GM21390 (cell line): ENCODE measurements at regions not wholly inside any gene's neighbourhood (a gene's known extent, or its start where the extent isn't known, plus 50 kb on each side); places are given as distances from the start of the nearest gene placed in this dataset.

Source experiments
- ATAC-seq: cut with Tn5 transposase; IDR thresholded peaks from one replicate; pipeline ENCODE4 v1.9.1; 2021; ENCODE audit not compliant: unreplicated experiment

DNA sequence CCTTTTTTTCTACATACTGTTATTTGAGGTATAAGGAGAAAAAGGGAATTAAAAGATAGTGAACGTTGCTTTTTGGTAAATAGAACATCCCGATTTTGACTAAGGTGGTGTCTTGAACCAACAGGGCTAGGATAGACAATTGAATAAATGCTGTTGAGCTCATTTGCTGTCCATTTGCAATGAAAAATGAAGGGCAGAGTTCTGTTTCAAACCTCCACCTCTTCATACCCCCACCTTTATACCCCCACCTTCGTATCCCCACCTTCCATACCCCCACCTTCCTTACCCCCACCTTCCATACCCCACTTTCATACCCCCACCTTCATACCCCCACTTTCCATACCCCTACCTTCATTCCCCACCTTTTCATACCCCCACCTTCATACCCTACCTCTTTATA lies 93.4 kb upstream of the NAA20 start:
- no peak for ATAC-seq

DNA sequence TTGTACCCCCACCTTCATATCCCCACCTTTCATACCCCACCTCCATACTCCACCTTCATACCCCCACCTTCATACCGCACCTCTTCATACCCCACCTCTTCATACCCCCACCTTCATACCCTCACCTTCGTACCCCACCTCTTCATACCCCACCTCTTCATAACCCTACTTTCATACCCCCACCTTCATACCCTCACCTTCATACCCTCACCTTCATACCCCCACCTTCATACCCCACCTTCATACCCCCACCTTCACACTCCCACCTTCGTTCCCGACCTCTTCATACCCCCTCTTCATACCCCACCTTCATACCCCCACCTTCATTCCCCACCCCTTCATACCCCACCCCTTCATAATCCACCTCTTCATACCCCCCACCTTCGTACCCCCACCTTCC lies 92.9 kb upstream of the NAA20 start:
- no peak for ATAC-seq

DNA sequence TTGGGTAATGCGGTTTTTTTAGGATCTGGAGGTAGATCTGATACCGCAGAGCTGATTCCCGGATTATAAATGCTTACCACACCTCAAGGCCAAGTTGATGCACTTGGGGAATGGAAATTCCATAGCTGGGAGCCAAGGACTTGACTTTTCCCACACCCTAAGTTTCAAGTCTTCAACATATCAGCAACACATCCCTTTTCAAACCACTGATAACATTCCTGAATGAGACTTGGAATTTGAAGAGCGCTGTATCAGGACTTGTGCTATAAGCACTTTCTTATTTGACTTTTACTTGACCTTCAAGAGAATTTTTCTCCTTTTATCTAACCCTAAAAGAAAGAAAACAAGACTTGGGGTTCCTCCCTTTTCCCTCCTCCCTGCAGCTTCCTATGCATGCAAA lies 90.6 kb upstream of the NAA20 start:
- no peak for ATAC-seq

DNA sequence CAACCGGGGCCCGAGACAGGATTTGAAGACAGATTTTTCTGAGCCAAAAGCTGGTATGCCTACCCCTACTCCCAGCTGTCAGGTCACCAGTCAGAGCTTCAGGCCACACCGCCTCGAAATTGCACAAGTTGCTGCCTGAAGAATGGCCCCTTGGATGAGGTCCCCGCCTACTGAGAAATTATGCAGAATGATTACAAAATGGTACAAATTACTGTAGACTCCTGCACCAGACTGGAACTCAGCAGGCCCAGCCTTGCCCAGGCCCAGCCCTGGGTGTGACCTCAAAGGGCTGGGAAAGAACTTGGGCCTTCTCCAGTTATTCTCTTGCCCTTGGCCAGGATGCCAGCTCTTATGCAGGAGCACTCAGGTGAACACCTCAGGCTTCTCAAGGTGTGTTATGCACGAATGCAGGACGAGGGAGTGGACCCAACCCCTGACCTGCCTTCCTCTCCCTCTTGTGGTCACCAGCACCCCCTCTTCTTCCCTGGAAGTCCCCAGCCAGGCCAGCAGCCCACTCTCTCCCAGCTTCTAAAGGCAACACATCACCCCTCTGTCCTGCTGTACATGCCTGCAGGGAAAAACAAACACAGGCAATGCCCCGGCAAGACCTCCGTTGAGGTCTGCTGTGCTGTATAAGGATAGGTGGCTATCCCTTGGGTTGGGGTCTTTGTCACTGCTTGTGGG lies 88.7 kb upstream of the NAA20 start:
- no peak for ATAC-seq

DNA sequence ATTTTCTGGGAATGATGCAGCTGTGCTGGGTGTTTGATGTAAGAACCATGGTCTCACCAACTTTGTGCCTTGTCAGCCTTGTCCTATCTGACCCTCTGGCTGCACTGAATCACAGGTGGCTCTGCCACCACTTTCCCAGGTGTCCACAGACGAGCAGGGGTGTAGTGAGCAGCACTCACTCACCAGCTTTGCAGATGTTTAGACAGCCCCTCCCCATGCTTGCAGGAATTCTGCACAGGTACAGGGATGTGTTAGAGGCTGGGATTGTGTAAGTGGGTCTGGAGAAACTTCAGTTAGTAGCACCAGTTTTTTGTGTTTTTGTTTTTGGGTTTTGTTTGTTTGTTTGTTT lies 88.2 kb upstream of the NAA20 start:
- ATAC-seq, result no peak

DNA sequence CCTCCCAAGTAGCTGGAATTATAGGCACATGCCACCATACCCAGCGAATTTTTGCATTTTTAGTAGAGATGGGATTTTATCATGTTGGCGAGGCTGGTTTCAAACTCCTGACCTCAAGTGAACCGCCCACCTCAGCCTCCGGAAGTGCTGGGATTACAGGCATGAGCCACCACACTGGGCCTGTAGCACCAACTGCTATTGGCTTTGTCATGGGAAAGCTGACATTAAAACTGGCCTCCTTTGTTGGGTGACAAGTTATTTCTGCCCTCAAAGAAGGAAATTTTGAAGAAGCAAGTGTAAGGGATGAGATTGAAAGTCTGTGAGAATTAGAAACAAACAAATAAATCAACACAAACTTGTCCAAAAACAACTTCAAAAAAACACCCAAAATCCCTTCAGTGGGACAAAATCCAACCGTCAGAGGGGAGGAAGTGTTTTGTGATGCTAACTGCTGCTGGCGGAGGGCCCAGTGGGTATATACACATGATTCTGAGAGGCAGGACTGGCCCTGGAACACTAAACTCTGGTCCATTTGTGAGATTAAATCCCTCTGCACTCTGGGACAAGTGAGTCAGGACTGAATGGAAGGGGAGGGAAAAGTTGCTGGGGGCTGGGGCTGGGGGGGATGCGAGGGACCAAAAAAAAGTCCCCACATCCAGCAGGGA lies 87.5 kb upstream of the NAA20 start:
- no peak for ATAC-seq

DNA sequence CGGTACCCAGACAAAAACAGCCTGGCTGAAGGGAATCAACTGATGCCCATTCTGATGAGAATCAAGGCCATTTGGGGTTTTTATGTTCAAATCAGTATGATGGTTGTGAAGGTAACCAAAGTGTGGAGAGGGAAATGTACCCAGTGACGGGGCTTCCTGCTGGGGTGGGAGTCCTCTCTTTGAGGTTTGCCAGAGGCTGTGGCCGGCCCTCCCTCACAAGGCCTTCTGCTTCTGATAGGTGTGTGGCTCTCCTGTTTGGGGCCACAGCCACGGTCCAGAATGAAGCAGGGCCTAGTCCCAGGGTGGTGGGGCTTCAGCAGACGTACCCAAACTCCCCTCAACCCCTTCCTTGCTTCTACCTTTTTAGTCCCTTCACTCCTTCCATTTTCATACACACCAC lies 86.7 kb upstream of the NAA20 start:
- no peak for ATAC-seq

DNA sequence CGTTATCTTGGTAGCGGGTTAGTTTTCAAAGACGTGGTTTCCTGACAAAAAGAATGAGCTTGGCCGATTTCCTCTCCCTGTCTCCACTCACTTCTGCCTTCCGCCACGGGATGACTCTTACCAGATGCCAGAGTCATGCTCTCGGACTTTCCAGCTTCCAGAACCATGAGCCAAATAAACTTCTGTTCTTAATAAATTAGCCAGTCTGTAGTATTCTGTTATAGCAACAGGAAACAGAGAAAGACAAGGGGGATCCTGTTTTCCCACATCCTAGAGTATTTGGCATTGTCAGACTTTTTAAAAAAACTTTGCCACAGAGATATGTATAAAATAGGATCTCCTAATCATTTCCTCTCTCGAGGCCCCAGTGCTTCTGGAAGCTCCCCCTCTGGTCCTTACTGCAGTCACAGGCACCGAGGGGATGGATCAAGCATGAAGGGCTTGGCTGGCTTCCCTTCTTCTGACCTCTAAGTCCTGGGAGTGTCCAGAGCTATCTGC lies 84.9 kb upstream of the NAA20 start:
- no peak for ATAC-seq

DNA sequence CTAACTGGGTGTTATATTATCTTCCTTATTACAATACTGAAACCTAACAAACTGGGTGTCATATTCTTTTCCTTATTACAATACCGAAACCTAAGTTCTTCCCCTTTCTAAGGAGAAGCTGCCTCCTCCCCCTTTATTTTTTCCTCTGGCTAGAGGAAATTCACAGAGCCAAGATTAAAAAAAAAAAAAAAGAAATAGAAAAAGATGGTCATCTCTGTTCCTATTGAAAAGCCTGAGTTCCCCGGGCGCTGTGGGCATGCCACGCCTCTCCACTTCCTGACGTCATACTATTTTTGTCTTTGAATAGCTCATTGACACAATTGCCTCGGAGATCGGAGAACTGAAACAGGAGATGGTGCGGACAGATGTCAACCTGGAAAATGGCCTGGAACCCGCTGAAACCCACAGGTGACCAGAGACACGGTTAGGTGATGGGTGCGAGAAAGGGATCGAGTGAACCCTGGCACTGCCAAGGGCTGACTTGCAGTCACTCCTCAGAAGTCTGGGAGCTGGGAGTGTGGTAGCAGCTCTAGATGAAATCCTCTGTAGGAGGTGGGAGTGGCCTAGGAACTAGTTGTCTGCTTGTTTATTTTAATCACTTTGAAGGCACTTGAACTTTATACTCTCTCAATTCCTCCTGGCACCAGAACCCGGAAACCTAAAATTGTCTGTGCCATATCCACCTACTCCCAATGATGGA lies 82.2 kb upstream of the NAA20 start:
- no peak for ATAC-seq

DNA sequence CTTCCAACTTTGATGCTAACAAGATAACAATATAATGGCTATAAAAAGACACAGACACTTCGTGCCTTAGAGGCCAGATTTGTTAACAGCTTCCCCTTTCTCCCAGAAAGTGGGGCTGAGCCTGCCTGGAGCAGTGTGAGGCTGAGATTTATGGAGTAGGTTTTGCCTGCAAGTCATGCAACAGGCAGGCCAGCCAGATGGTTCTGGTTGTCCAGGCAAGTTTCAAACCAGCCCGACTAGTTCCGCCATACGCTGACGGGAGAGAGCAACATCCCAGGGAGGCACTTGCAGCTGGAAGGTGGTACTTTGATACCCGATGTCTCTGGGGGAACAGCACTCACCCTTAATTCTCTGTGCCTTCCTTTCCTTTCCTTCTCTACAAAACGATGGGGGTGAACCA lies 81.3 kb upstream of the NAA20 start:
- no peak for ATAC-seq

DNA sequence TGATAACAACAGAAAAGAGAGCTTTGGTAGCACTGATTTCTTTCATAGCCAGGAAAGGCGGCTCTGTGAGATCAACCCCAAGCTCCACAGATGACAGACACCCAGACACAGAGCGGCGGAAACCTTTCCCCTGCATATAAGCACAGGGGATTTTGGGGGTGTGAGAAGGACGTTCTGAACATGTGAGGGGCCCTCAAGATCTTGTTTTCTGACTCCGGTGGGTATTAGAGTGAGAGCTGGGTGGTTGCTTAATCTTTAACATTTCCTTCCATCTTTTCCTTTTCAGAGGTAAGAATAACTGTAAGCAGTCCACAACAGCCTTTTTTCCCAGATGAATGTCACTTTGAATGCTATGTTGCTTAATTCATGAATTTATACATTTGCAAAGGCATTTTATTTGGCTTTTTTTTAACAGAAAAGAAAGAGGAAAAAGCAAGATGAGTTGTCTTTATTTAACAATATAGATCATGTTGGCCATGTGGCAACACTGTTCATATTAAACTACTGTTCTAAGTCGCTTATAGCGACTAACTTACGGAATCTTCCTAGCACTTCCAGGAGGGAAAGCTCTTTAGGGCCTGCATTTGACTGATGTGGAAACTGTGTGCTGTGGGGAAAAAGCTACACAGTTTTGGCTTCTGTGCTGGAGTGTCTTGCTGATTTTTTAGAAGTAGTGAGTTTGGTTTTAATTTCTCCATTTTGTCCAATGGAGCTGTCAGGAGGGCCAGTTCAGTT lies 80.5 kb upstream of the NAA20 start:
- ATAC-seq, result no peak

DNA sequence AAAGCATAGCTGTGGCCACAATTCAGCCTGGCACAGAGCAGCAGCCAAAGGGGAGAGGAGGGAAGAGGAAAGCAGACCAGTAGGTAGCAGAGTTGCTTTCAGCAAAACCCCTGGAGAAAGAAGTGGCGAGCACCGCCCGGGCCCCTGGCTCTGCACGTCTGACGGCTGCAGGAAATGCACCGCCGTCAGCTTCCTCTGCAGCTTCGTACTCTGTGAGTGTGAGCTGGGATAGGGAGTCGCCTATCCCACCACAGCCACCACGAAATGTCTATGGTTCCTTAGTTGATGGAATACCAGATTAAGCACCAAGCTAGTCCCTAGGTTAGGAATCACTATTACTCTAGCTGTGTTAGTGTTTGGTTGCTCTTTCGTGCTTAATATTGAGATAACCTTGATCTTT lies 79.9 kb upstream of the NAA20 start:
- peak; percentile 38 for ATAC-seq

DNA sequence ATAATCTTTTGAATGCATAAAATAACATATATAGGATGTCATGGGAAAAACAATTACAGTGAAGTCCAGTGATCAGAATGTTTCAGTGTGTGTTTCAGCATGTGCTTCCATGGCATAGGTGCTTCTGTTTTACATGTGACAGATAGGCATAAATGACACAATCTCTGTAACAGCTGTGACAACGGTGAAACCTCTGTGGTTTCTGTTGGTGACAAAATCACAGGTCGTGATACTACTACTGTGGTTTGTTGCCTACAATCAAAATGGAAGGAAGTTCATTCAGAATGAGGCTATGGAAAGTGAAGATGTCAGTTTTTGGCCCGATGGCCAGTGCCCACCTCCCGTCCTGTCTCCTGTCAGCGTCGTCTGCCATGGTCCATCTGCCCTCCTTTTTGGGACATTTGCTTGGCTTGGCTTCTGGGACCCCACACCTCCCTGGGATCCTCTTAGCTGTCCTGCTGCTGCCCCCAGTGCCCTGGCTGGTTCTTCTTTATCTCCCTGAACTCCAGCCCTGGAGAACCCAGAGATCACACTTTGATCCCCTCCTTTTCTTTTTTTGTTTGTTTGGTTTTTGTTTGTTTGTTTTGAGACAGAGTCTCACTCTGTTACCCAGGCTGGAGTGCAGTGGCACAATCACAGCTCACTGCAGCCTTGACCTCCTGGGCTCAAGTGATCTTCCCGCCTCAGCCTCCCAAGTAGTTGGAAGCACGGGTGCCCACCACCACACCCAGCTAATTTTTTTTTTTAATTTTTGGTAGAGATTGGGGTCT lies 79.3 kb upstream of the NAA20 start:
- ATAC-seq, result peak; percentile 92

DNA sequence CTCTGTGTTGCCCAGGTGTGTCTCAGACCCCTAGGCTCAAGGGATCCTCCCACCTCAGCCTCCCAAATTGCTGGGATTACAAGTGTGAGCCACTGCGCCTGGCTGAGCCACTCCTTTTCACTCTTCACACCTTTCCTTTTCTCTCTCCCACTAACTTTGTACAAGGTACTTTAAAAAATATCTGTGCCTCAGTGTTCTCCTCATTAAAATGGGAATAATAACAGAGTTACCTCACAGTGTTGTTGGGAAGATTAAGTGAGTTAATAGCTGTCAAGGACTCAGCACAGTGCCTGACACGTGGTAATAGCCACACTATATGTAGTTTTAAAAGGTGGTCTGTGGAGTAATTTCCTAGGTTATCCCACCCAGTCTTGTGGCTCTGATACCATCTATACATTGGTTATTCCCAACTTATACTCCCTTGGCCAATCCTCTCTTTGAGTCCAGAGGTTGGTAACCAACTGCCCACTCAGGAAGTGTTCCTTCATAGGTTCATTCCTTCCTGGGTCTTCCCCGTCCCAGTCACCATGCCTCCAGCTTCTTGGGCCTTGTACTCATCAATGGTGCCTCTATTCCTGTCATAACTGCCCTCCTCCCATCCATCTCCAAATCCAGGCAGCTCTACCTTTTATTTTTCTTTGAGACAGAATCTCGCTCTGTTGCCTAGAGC lies 78.6 kb upstream of the NAA20 start:
- no peak for ATAC-seq

DNA sequence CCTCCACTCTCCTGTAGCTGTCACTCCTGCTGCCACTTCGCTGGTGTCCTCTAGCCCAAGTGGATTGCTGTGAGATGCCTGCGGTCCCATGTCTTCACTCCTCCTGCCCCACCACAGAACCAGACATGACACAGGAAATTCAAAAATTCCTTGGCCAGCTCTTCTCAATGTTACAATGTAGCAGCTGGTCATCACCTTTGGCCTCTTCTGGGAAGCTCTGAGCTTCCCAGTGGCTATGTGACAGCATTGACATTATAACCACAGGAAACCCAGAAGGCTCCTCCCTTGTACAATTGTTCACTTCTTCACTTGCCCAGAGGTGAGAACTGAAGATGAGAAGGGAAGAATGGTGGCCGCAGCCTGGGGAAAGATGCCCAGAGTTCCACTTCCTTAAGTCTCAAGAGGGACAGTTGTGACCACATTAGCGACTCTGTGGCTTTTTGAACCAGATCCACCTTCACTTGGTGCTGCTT lies 76.1 kb upstream of the NAA20 start:
- no peak for ATAC-seq

DNA sequence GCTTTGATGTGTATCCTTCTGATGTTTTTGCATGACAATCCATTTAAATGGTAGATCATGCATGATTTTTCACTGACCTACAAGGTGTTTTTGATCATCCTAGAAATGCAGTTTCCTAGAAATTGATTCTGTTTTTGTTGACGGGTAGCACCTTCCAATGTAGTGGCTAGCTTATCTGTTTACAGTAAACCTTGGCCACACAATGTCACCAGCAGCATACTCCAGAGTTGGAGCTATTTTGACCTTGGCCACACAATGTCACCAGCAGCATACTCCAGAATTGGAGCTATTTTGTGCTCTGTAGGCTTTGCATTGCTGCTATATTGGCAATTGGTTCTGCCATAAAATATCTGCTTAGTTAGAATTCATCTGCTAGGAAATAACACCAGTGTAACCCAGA lies 74.6 kb upstream of the NAA20 start:
- ATAC-seq, result no peak

DNA sequence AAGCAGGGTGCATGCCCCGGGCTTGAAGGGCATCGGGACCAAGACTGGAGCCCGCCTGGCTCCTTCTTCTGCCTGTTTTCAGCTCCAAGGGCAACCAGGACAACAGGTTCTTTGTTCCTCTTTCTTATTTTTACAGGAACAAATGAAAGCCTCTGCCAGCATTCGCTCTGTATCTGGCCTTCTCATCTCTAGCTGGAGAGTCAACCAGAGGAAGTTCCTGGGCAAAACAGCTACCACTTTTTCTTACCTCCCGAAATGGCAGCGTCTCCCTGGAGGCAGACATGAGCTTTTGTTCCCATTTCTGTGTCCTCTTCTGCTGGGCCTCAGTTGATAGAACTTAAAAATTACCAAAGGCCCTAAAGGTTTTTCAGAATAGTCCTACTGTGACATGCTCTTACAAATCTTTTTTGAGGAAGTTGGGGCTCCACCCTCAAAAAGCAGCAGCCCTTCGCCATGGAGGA lies 74.1 kb upstream of the NAA20 start:
- ATAC-seq, result no peak

DNA sequence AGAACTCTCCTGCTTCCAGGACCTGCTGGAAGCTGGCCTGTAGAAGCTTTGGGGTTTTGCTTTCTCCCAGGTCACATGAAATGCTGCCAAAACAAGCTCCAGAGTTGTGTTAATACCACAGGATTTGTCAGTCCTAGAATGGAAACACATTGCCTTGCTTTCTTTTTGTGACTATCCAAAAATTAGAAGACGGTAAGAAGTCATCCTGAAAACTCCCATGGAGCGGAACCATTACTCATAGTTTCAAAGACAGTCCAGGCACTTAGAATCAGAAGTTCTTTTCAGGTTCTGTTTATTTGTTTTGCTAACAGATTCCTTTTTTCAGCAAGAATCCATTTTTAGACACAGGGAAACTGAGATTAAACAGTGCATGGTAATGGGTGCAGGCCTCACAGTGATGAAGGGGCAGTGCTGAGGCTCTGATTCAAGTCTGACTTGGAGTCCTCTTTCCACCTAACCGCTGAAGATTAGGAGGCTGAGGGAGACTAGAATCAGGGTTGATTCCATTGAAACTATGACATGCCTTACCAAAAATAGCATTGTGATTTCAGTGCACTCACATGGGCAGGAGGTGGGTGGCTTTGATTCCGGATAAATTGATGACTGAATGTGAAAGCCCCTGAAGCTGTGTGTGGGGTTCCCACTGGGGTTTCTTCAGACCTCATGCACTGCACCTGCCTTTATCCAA lies 72.2 kb upstream of the NAA20 start:
- ATAC-seq, result peak; percentile 45
